NCI-H146 treated with DMSO at 0.1 percent for 48 hours (cell line): ENCODE measurements at regions not wholly inside any gene's neighbourhood (a gene's known extent, or its start where the extent isn't known, plus 50 kb on each side); places are given as distances from the start of the nearest gene placed in this dataset.
"Not testable (repeated sequence)": the region's sequence is repeated elsewhere in the genome, so short reads cannot be mapped to it uniquely, and the experiment has no call there.

Experiments used
- DNase-seq: peaks from one replicate; lab custom pipeline; 2025; ENCODE audit not compliant: unreplicated experiment; lab: John Stamatoyannopoulos, UW

DNA sequence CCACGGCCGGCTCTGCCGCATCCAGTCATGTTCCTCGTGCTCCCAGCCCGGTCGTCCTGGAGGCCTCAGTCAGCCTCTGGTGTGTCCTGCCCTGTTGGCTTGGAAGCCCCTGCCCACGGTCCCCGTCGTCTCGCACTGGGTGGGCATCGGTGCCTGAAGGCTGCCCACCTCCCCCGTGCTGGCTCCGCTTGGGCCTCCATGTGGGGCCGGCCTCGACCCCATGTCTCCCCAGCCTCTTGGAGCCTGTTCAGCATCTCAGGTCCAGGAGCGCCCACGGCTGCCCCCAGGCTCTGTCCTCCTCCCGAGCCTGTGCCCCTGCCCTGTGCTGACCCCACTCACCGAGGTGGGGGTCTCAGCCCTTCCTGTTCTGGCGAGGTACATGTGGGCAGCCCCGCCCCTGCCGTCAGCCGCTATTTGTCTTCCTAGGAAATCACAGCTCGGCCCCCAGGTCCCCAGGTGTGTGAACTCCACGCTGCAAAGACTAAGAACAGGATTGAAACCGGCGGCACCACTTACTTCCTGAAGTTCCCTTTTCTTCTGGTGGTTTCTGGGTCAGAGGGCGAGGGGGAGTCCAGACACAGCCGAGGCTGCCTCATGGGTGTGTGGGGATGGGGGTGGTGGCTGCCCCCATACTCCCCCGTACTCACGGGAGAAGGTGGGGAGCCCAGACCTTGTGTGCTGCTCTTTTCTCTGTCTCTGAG is 221.3 kb downstream of the TMEM121 start:
- DNase-seq = not testable (repeated sequence)

DNA sequence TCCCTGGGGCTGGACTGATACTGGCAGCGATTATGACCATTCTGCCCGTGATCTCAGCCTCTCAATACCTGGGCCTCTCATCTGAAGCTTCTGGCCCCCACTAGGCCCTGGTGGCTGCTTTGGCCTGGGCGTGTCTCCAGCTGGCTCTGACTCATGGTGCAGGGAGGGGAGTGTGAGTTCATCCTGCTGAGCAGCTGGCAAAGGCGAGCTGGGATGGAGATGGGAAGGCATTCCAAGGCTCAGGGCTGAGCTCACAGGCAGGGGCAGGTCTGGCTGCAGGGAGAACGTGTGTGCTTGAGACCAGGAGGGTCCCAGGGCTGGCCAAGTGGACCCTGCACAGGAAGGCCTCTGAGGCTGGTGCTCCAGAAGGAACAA is 221.8 kb downstream of the TMEM121 start:
- DNase-seq = no peak

DNA sequence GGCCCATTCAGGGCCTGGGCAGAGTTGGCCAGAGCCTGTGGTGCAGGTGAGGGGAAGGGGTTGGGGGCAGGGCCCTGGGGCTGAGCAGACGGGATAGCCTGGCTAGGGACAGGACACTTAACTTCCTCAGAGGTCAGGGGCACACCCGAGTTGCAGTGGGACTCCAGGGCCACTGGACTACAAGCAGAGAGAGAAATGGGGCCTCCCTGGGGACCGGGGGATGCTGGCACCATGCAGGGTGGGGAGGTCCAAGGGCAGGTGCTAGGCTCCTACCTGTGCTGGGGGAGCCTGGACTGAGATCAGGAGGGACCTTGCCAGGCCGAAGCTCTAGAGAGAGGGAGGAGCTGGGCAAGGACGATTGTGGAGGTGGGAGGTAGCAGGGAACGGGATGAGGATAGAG is 222.3 kb downstream of the TMEM121 start:
- not testable (repeated sequence) for DNase-seq

DNA sequence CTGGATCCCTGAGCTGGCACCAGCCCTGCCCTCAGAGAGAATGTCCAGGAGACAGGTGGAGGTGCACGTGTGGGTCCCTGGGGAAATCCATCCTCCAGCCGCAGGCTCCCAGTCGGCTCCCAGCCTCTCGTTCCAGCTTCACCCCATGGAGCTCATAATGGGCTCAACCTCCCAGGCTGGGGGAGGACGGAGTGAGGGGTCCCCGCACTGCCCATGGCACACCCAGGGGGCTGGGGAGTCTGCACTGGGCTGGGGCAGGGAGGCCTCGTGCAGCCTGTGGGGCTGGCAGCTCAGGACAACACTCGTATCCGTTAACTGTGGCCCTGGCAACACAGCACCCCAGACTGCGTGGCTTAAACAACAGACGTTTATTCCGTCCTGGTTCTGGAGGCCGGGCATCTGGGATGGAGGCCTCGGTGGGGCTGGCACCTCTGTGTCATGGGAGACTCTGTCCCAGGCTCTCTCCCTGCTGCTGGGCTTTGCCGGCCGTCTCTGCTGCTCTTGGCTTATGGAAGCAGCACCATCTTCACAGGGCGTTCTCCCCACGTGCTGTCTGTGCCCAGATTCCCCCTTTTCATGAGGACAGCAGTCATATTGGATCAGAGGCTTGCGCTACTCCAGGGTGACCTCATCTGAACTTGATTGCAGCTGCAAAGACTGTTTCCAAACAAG is 223.6 kb downstream of the TMEM121 start:
- not testable (repeated sequence) for DNase-seq

DNA sequence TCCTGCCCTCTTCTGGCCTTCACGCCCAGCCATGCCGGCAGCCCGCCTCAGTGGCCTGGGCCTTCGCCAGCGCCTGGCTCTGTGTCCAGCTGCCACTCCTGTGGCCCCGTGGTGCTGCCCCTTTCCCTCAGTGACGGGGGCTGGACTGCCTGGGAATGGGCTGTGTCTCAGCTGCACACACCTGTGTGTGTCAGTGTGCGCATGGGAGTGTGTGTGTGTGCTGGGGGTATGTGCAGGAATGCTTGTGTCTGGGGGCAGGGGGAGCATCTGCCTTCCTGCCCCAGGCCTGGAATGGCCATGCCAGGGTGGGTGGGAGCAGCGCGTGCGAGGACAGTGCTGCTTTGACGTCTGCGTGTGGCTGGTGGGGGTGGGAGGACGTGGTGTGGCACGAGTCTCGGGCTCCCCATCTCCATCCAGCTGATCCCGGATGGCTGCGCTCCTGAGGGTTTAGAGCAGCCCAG is 224.9 kb downstream of the TMEM121 start:
- not testable (repeated sequence) for DNase-seq

DNA sequence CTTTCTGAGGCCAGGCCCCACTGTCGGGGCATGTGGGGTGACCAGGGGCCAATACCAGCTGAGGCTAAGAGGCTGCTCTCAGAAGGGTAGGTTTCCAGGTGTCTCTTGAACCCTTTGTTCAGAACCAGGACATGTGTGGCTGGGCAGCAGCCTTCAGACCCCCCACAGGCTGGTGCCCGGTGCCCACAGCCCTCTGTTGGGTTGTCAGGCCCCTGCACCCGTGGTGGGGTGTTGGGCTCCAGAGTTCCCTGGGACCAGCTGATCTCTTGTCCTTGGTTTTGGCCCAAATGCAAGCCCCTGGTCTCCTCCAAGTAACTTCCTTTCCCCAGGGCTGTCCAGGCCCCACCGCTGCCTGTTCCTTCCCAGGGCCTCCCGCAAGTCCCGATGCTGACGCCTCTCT is 226.0 kb downstream of the TMEM121 start:
- DNase-seq = not testable (repeated sequence)

DNA sequence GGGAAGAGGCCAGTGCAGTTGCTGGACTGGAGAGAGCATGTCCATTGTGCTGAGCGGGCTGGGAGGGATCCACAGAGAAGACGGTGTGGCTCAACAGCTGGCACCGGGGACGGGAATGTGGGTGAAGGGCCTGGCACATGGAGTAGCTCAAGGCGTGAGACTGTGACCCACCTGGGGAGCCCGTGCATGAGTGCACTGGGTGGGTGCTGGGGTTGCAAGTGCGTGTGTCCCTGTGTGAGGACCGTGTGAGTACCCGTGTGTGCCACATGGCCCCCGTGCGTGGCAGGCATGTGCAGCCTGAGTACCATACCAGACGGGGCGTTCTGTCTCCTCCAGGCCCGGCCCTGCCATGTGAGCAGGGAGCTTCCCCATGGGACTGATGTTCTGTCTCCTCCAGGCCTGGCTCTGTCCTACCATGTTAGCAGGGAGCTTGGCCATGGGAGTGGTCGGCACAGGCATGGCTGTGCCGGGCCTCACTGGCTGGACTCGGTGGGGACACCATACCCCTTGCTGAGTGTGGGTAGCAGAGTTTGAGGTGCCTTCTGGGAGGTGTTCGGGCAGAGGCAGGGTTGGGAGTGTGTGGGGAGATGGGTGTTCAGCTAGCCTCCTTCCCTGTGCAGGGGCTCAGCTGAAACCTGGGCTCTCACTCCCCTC is 234.4 kb downstream of the TMEM121 start:
- no peak for DNase-seq

DNA sequence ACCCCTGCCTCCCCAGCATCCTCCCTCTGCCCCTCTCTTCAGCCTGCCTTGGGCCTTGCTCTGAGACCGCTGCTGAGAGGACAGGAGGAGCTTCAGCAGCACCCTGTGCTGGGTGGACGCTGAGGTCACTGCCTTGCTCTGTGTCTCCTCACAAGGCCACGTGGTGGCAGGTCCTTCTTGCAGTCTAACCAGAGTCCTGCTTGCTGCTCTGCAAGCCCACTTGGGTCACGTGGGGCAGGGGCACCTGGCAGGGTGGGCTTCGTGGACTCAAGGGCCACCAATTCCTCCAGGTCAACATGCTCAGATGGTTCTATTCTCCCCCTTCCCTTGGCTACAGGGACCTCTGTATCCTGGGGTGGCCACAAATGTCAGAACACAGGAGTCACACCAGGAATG is 235.0 kb downstream of the TMEM121 start:
- not testable (repeated sequence) for DNase-seq

DNA sequence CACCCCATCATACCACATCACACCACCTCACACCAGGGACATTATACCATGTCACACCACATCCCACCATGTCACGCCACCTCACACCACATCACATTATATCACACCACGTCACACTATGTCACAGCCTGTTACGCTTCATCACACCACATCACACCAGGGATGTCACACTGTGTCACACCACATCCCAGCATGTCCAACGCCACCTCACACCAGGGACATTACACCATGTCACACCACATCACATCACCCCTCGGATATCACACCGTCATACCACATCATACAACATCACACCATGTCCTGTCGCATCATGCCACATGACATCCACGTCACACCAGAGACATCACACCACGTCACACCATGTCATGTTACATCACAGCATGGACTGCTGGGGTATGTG is 235.5 kb downstream of the TMEM121 start:
- DNase-seq = no peak

DNA sequence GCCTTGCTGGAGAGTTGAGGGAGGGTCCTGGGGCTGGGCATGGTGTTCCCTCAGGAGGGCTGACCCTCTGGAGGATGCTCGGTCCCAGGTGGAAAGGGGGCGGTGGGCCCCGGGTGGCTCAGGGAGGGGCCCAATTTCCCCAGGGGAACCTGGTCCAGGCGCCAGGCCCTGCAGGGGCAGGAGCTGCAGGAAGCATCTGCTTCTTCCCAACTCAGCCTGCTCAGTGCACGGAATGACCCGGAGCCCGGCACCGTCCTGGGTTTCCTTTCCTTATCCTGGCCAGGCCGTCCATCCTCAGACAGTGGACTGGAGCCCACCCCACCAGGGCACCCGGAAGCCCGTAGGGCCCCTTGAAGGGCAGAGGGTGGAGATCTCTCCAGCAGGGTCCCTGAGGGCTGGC is 235.9 kb downstream of the TMEM121 start:
- not testable (repeated sequence) for DNase-seq

DNA sequence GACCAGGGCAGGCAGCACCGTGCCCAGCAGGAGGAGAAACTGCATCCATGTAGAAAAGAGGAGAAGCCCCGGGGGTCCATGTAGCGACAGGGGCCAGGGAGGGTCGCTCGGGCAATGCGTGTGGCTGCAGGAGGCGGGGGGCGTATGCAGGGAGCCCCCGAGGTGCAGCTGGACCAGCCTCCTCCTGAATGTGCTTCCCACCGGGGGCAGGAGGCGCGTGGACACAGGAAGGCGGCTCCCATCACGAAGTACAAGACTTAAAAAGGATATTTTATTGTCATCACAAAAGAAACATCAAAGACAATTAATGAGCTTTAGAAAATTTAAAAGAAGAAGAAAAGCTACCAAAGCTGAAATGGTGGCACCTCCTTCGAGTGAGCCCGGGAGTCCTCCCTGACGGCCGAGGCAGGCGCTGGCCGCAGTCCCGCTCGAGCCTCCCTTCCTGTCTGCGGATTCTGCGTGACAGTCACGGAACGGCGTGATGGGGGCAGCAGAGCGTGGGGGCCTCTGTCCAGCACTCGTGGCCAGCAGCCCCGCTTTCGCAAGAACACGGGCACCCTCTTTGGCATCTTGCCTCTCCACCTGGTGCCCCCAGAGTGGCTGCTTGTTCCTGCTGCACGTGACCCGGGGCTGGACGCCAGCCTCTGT is 238.0 kb downstream of the TMEM121 start:
- DNase-seq = not testable (repeated sequence)

DNA sequence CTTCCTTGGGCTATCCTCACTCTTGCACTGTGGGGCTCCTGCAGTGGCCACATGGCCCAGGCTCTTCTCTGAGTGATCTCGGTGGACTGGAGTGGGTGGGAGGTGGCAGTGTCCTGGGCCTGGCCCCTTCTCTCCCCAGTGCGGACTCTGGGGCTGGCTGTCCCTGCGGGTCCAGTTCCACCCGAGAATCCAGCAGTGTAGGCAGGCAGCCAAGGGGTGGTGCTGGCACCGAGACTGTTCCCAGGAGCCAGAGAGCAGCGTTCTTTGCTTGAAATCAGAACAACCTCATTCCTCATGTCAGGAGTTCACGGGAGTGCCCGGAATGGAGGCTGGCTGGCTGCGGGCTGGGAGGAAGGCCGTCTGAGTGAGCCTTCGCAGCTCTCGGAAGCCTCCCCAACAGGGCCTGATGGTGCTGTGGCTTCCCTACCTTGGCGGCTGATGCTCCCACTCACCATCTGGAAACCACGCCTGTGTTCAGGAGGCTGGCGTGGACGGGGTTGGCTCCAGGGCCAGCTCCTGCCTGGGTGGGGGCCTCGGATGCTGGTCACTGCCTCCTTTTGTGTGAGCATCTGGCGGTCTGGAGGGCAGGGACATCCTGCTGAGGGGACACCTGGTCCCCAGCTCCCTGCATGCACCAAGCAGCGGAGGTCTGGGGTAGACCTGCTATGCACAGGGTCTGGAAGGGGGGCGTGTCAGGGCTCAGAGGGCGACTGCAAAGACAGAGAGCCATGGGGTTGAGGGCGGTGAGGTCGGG is 238.9 kb downstream of the TMEM121 start:
- not testable (repeated sequence) for DNase-seq

DNA sequence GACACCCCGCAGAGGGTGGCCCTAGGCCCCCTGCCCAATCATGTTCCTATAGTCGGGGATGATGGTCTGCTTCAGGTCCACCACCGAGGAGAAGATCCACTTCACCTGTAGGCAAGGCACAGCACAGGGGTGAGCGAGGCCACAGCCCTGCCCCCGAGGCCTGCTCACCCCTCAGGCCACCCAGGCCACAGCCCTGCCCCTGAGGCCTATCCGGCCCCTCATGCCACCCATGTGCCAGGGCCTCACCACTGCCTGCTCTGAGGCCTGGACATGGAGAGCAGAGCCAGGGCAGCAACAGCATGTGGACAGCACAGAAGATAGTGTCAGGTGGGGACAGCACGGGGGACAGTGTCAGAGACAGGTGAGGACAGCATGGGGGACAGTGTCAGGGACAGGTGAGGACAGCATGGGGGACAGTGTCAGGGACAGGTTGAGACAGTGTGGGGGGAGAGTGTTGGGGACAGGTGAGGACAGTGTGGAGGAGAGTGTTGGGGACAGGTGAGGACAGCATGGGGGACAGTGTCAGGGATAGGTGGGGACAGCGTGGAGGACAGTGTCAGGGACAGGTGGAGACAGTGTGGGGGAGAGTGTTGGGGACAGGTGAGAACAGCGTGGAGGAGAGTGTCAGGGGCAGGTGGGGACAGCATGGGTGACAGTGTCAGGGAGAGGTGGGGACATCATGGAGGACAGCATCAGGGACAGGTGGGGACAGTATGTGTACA is 239.7 kb downstream of the TMEM121 start:
- DNase-seq = no peak

DNA sequence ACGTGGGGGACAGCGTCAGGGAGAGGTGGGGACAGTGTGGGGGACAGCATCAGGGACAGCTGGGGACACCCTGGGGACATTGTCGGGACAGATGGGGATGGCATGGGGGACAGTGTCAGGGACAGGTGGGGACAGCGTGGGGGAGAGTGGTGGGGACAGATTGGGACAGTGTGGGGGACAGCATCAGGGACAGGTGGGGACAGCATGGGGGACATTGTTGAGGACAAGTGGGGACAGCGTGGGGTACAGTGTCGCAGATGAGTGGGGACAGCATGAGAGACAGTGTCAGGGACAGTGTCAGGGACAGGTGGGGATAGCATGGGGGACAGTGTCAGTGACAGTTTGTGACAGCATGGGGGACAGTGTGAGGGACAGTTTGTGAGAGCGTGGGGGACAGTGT is 240.9 kb downstream of the TMEM121 start:
- no peak for DNase-seq

DNA sequence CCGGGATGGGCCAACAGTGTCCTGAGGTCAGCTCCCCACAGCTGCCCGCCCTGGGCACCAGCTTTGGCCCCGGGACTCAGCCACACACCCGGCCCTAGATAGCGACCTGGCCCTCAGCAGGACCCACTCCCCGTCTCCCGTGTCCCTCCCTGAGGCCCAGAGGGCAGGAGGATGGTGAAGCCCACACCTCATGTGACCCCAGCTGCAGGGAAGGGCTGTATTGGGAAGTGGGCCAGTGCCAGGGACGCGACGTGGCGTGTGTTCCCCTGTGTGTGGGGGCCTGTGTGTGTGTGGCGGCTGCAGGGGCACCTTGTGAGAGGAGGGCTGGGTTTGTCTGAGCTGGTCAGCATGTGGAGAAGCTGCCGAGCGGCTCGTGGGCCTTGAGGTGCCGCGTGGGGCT is 241.7 kb downstream of the TMEM121 start:
- DNase-seq = not testable (repeated sequence)

DNA sequence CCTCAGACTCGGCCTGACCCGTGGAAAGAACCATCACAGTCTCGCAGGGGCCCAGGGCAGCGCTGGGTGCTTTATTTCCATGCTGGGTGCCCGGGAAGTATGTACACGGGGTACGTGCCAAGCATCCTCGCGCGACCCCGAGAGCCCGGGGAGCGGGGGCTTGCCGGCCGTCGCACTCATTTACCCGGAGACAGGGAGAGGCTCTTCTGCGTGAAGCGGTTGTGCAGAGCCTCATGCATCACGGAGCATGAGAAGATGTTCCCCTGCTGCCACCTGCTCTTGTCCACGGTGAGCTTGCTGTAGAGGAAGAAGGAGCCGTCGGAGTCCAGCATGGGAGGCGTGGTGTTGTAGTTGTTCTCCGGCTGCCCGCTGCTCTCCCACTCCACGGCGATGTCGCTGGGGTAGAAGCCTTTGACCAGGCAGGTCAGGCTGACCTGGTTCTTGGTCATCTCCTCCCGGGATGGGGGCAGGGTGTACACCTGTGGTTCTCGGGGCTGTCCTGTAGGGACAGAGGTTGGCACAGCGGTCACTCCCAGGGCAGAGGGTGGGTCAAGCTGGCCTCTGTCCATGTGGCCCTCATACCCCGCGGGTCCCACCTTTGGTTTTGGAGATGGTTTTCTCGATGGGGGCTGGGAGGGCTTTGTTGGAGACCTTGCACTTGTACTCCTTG is 242.8 kb downstream of the TMEM121 start:
- DNase-seq = not testable (repeated sequence)

DNA sequence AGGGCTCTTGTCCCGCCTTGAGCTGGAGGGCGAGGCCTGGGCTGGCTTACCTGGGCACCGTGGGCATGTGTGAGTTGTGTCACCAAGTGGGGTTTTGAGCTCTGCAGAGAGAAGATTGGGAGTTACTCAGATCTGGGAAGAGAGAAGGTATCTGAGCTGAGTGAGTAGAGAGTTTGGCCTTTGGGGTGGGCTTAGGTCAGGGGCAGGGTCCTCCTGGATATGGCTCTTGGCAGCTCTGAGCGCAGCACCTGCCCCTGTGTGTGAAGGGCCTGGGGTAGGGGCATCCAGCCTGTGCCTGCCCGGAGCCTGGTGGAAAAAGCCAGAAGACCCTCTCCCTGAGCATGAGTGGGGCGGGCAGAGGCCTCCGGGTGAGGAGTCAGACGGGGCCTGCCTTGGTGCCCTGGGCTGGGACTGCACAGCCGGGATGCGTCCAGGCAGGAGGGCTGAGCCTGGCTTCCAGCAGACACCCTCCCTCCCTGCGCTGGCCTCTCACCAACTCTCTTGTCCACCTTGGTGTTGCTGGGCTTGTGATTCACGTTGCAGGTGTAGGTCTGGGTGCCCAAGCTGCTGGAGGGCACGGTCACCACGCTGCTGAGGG is 244.3 kb downstream of the TMEM121 start:
- not testable (repeated sequence) for DNase-seq

DNA sequence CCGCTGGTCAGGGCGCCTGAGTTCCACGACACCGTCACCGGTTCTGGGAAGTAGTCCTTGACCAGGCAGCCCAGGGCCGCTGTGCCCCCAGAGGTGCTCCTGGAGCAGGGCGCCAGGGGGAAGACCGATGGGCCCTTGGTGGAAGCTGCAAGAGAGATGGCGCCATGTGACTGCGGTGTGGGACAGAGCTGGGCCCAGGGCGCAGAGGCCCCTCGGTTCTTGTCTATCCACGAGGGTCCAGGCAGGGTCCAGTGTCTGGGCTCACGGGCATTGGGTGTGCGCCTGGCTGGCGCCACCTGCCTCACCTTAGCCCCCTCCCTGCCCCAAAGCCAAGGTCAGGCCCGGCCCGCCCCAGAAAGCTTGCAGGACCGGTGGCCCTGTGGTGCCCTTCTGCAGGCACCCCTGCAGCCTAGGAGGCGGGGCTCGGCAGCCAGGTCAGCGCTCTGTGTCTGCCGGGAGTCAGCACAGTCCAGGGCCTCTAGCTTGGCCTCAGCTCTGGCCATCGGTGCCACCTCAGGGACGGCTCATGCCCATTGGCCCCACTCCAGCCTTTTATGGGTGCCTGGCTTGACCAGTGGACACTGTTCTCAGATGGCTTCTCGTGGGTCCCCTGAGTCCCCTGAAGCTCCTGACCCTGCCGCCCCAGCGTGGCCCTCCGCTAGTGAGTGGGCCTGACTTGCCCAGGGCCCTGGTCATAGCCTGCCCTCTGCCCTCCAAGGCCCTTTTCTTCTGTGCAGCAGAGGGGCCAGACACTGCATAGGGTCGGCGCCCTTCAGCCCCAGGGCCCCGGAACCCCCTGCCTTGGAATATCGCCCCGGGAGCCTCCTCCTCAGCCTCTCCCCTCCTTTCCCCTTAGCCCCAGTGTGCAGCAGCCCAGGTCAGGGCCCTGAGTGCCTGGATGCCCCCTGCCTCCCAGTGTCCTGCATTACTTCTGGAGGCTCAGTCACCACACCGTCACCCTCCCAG is 245.2 kb downstream of the TMEM121 start:
- DNase-seq = not testable (repeated sequence)
